ENCODE measurements at regions not wholly inside any gene's neighbourhood (a gene's known extent, or its start where the extent isn't known, plus 50 kb on each side); places are given as distances from the start of the nearest gene placed in this dataset.

DNA sequence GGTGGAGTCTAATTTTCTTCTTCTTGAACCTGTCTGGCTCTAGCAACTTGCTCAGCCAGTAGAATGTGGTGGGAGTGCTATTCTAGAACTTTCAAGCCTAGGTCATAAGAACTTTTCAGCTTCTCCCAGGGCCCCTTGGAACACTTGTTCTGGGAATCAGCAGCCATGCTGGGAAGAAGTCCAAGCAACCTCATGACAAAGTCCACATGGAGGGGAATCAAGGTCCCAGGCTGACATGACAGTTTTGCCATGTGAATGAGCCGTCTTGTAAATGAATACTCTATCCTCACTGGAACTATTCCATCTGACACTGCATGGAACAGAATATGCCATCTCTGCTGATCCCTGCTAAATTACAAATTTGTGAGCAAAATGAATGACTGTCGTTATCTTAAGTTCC is 214.2 kb upstream of the TBX3 start:
- no peaks in the 10 kb centered on the region for H3K9me2 ChIP-seq (ENCODE audit: insufficient read depth)
- H3K36me3 ChIP-seq (ENCODE audit: control insufficient read depth in 1 of 2, insufficient read depth in 2 of 2, low read length in 2 of 2): no peaks in the 10 kb centered on the region
- RAD21 ChIA-PET (ENCODE audit: low non-redundant PET in 1 of 2, low total read pairs in 2 of 2, uncharacterized antibody in 2 of 2, unreplicated experiment in 2 of 2): no interaction called here
- intact Hi-C loops (cut with micrococcal nuclease): no loop called here
- H3K79me2 ChIP-seq (ENCODE audit: insufficient read depth, low read length): no peaks in the 10 kb centered on the region
- no peaks in the 10 kb centered on the region for H3K4me1 ChIP-seq (ENCODE audit: control insufficient read depth in 1 of 2, insufficient read depth in 2 of 2, low read length in 2 of 2)
- DNase-seq (ENCODE audit: low read depth, low spot score): no peak
- BruUV-seq (replicated peaks): no TSS peak
- POLR2A ChIA-PET: no interaction called here
- no peaks in the 10 kb centered on the region for H3K9me3 ChIP-seq (ENCODE audit: control insufficient read depth in 1 of 2, insufficient read depth in 1 of 2, low read depth in 1 of 2, low read length in 2 of 2)
- H2AFZ ChIP-seq (ENCODE audit: low read depth, low read length, poor library complexity, severe bottlenecking): no peak overlapping the region
- CTCF ChIA-PET: no interaction called here
- no peak overlapping the region for H3K27ac ChIP-seq (ENCODE audit: low read depth, low read length)
- no peak overlapping the region for H3K4me2 ChIP-seq (ENCODE audit: low read length)
- TF ChIP-seq CBX3 (IDR thresholded peaks at IDR 0.05; ENCODE audit: low read depth) (no peak), SIN3A (IDR thresholded peaks at IDR 0.05; ENCODE audit: low read depth) (no peak), EZH2 (IDR thresholded peaks at IDR 0.05) (no peak), CEBPB (IDR thresholded peaks at IDR 0.05; ENCODE audit: low read depth) (no peak), JUND (IDR thresholded peaks at IDR 0.05) (no peak), SRF (IDR thresholded peaks at IDR 0.05; ENCODE audit: low read depth) (no peak), ZNF274 (IDR thresholded peaks at IDR 0.05; ENCODE audit: low read depth, low read length) (no peak), POLR2A (IDR thresholded peaks at IDR 0.05; ENCODE audit: borderline replicate concordance, extremely low read depth, insufficient read depth, insufficient read length) (no peak), POLR2AphosphoS5 (IDR thresholded peaks at IDR 0.05; ENCODE audit: low read depth, low read length) (no peak)
- H3K4me3 ChIP-seq (replicated peaks in 1 of 2; ENCODE audit: low read depth in 1 of 2, low read length in 2 of 2): no peak overlapping the region
- peaks cover 12% of the 10 kb centered on the region for H3K27me3 ChIP-seq (ENCODE audit: insufficient read depth, low read length)
- no peaks in the 10 kb centered on the region for H4K20me1 ChIP-seq (ENCODE audit: insufficient read depth)
- H3K9ac ChIP-seq (ENCODE audit: low read length): no peak overlapping the region
- ATAC-seq: no peak

DNA sequence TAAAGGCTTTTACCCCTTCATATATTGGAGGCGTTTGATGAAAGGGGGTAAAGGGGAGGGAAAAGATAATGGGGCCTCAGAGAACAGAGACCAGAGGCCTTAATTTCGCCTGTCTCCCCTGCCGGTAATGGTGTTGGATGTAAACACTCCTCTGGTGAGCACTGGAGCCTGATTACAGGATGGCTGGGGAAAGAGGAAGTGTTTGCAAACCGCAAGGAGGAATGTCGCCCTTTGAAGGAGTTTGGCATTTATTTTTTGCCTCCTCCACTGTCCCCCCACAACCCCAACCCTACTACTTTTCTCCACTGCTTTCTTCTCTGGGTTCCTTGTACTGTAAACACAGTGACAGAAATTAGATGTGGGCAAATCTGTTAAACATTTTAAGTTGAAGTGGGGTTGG is 211.9 kb upstream of the TBX3 start:
- BruUV-seq (replicated peaks): no TSS peak
- POLR2A ChIA-PET: no interaction called here

More for the DNA sequence above, 211.9 kb upstream of the TBX3 start:
- DNase-seq (ENCODE audit: low read depth, low spot score) (no peak), ATAC-seq (no peak)
- Histone ChIP-seq H3K36me3 (ENCODE audit: control insufficient read depth in 1 of 2, insufficient read depth in 2 of 2, low read length in 2 of 2) (no peaks in the 10 kb centered on the region), H2AFZ (ENCODE audit: low read depth, low read length, poor library complexity, severe bottlenecking) (no peak overlapping the region), H3K27me3 (ENCODE audit: insufficient read depth, low read length) (peaks cover 12% of the 10 kb centered on the region), H3K4me3 (replicated peaks in 1 of 2; ENCODE audit: low read depth in 1 of 2, low read length in 2 of 2) (no peak overlapping the region), H3K79me2 (ENCODE audit: insufficient read depth, low read length) (no peaks in the 10 kb centered on the region), H3K9me2 (ENCODE audit: insufficient read depth) (no peaks in the 10 kb centered on the region), H3K4me1 (ENCODE audit: control insufficient read depth in 1 of 2, insufficient read depth in 2 of 2, low read length in 2 of 2) (no peaks in the 10 kb centered on the region), H3K27ac (ENCODE audit: low read depth, low read length) (no peak overlapping the region), H4K20me1 (ENCODE audit: insufficient read depth) (no peaks in the 10 kb centered on the region), H3K4me2 (ENCODE audit: low read length) (no peak overlapping the region), H3K9ac (ENCODE audit: low read length) (no peak overlapping the region), H3K9me3 (ENCODE audit: control insufficient read depth in 1 of 2, insufficient read depth in 1 of 2, low read depth in 1 of 2, low read length in 2 of 2) (no peaks in the 10 kb centered on the region)
- intact Hi-C loops (cut with micrococcal nuclease): no loop called here
- RAD21 ChIA-PET (ENCODE audit: low non-redundant PET in 1 of 2, low total read pairs in 2 of 2, uncharacterized antibody in 2 of 2, unreplicated experiment in 2 of 2): no interaction called here
- TF ChIP-seq TCF7L2 (IDR thresholded peaks at IDR 0.05; ENCODE audit: borderline replicate concordance, extremely low read depth, insufficient read depth, insufficient read length) (no peak), EZH2 (IDR thresholded peaks at IDR 0.05) (no peak), FOSL1 (IDR thresholded peaks at IDR 0.05; ENCODE audit: low read depth) (no peak), POLR2AphosphoS5 (IDR thresholded peaks at IDR 0.05; ENCODE audit: low read depth, low read length) (no peak)
- TF ChIP-seq, protein P1, sequence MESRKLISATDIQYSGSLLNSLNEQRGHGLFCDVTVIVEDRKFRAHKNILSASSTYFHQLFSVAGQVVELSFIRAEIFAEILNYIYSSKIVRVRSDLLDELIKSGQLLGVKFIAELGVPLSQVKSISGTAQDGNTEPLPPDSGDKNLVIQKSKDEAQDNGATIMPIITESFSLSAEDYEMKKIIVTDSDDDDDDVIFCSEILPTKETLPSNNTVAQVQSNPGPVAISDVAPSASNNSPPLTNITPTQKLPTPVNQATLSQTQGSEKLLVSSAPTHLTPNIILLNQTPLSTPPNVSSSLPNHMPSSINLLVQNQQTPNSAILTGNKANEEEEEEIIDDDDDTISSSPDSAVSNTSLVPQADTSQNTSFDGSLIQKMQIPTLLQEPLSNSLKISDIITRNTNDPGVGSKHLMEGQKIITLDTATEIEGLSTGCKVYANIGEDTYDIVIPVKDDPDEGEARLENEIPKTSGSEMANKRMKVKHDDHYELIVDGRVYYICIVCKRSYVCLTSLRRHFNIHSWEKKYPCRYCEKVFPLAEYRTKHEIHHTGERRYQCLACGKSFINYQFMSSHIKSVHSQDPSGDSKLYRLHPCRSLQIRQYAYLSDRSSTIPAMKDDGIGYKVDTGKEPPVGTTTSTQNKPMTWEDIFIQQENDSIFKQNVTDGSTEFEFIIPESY (IDR thresholded peaks at IDR 0.05; ENCODE audit: extremely low read depth, insufficient replicate concordance, low read length): no peak
- CTCF ChIA-PET: no interaction called here

All from HCT116 (cell line).